LHCN-M2 (cell line): ENCODE measurements at regions not wholly inside any gene's neighbourhood (a gene's known extent, or its start where the extent isn't known, plus 50 kb on each side); places are given as distances from the start of the nearest gene placed in this dataset.

Experiments
- DNase-seq: peaks from one replicate; pipeline ENCODE4 v3.0.0-alpha.2; 2012; ENCODE audit warnings: low read depth

DNA sequence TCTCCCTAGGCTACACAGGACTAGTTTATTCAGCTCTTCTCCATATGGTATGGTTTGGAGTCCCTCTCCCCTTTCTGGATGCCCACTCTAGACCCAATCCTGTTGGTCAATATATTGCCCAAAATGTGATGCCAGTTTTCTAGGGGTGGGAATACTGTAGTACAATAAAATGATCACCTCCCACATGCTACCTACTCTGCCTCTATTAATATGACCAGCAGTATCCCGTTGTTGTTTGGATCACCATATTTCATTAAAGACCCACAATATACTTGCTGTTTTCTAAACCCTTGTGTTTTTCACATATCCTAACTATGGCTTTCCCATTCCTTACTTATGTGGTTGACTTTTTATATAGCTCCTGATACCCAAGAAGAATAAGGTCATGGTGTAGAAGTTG, 95.9 kb upstream of the IGSF21 start:
- DNase-seq: no peak

DNA sequence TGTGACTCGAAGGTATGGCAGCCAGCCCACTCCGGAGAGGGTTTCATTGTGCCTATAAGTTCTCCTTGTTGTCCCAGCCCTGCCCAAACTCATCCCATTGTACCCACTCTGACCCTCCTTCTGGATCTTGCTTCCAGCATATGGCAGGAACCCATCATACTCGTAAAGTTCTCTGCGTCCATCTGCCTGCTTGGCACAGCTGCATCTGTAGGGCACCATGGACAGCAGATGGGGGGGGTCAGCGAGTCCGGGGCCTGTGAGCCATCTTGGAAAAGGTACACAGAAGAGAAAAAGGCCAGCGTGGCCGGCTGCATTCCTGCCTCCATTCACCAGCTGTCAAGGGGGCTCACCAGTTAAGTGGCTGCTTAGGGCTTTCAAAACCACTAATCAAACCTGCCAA, 94.9 kb upstream of the IGSF21 start:
- no peak for DNase-seq

DNA sequence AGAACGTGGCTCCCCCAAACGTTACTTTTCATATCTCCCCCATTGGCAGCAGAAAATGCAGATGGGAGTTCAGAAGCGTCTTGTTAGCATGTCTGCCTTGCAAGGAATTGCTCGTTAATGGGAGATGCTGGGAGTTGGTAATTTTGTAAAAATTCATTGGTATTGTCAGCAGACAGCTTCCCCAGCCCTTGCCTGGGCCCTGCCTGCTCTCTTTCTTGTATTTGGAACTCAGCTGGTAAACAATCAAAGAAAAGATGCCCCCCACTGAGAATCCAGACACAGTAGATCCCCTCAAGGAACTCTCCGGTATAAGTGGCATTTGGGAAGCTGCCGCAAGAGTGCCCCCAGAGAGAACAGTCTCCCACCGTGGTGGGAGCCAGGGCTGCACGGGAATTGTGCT, 94.4 kb upstream of the IGSF21 start:
- no peak for DNase-seq

DNA sequence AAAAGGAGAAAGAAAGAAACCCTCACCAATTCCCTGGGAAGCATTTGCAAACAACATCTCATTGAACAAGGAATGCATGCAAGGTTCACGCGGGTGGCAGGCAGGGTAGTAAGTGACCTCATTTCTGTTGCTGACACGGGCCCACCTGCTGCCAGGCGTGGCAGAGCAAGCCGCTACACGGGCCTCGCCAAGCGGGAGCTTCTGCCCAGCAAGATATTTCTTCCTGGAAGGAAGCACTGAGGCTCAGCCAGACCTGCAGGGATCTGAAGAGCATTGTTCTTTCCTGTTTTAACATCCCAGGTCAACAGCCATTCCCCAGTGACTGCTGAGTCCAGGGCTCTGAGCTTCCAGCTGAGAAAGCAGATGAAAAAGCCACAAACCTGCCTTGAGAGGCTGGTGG, 91.9 kb upstream of the IGSF21 start:
- DNase-seq: no peak

DNA sequence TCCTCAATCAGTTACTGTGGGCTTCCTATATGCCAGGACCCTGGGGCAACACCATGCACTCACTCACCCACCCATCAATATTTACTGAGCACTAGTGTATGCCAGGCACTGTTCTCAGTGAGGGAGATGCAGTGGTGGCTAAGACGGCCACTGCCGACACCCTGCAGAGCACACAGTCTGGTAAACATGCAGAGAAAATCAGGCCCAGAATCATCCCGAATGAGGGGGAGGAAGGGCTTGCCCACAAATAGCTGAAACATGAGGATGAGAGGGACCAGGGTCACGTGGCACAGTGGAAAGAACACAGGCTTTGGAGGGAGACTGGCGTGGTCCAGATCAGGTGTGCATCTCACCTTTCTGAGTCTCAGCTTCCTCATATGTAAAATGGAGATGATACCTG, 89.2 kb upstream of the IGSF21 start:
- DNase-seq: no peak

DNA sequence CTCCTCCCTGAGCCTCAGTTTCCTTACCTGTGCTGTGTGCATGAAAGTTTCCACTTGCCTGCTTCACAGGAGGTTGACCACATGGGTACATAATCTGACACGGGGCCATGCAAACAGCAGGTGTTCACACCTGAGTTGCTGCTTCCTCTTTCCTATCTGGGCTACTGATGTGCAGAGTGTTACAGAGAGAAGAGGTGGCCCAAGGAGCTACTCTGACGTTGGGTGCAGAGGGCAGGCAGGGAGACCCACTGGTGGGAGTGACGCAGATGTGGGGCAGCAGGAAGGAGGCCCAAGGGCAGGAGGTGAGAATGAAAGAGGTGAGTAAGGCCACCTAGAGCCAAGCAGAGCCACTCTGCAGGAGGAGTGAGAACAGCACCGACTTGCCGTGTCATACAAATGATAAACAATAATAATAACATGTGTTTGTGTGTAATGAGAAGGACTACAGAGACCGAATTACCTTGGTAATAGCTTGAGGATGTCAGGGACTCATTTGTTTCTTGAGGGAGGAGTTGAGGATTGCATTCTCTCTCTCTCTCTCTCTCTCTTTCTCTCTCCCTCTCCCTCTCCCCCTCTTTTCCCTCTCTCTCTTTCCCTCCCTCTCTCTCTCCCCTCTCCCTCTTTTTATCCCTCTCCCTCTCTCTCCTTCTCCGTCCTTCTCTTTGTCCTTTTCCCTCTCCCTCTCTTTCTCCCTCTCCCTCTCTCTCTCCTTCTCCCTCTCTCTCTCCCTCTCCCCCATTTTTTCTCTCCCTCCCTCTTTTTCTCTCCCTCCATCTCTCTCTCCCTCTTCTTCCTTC, 87.4 kb upstream of the IGSF21 start:
- no peak for DNase-seq

DNA sequence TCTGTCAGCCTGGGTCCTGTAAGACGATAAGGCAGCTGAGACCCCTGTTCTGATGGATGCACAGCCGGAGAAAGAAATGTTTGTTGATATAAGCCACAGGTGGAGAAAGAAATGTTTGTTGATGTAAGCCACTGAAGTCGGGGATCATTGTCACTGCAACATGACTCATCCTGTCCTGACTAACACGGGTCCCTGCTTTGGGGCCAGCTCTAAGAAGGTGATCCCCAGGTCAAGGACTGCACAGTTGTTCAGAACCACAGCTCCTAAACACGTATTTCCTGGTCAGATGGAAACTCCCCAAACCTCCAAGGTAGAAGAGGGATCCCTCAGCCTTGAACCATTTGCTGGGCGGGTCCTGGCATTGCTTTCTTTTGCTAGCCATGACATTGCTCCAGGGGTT, 86.4 kb upstream of the IGSF21 start:
- no peak for DNase-seq

DNA sequence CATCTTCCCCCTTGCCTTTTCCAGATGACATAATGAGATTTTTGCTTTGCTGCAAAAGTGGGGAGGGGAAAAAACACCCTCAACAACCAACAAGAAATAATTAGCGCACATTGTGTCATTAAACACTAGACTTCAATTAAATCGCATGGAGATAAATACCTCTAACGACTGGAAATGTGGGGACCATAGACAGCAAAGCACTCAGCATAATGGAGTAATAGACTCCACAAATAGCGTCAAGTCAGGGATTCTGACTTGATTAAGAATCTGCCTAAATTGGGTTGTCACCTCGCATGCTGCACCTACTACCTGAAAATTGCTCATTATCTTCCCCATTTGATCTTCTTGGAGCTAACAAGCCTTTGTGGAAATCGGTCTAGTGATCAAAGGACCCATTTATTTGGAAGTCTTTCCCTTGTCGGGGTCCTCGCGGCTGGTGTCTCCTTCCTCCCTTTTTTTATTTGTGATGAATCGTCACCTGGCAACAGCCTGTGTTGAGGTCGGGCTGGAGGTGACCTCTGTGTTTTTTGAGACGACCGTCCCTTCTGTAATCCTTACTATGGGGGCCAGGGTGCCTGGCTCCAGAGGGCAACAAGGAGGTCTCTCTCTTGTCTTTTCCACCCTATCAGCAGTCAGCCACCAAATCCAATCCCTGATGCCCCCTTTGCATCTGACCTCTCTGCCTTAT, 75.3 kb upstream of the IGSF21 start:
- no peak for DNase-seq

DNA sequence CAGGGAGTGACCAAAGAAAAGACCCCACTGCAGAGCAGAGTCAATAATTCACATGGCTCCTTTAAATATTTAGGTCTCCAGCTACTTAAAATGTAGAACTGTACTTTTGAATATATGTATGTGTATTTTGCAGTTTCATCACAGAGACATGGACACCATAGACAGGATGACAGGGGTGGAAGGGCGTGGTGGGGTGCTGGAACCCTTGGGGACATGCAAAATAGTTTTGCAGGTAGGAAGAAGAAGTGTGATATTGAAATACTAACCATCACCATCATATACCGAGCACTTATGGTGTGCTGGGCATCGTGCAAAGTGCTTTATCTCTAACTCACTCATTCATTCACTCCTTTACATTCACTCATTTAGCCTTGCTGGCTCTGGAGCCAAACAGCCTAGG, 72.5 kb upstream of the IGSF21 start:
- DNase-seq: no peak

DNA sequence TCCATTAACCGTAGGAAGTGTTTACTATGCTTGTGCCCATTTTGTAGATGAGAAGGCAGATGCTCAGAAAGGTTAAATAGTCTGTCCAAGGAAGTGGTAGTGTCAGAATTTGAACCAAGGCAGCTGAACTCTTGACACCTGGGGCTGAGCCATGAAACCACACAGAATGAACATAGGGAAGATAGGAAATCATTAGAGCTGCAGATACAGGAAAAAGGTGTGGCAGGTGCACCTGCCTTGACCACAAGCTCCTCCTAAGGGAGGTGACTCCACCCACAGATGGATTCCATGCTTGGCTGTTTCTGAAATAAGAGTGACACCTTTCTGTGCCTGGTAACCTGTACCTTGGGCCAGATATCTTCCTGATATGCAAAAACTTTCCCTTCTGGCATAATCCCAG, 69.9 kb upstream of the IGSF21 start:
- no peak for DNase-seq

DNA sequence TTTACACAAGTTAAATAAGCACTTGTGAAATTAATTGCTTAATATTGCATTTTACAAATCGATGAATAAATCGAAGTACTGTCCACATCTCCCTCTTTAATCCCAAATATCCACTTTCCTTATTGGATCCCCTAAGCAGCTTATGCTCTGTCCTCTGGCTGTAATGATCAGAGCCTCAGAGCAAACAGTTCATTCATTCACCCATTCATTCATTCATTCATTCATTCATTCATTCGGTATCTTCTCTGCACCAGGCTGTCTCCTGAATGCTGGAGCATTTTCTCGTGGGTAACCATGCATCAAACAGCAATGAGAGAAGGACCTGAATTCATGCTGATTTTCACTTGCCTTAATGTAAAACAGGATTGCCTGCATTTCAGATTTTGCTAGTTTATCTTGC, 69.5 kb upstream of the IGSF21 start:
- DNase-seq: no peak

DNA sequence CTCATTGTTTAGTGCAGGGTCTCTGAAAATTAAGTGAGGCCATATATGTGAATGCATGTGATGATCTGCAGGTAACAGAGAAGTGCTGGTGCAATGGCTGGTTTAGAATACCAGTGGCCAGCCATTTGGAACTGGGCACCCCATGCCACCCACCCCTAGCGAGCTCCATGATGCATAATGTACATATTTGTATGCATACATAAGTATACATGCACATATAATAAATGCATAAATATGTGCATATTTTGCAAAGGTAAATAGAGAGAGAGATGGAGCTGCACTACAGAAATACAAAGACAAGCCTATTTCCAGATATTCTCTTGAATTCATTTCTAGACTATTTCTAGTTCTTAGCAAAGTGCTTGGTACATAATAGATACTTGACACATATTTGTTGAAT, 68.5 kb upstream of the IGSF21 start:
- DNase-seq: no peak

DNA sequence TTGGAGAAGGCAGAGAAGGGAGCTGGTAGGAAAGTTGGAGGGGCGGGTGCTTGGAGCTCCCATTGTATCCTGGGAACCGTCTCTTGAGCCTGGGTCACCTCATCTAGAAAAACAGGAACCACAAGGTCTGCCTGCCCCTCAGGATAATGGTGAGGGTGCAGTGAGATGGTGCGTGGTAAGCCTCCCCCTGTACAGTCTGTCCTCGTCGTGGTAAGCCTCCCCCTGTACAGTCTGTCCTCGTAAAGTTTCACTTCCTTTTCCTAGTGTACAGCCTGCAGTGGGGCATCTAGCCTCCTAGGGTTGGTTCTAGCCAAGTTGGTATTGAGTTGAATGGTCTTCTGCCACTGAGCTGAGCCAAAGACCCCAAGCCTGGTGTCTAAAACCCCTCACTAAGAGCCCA, 66.5 kb upstream of the IGSF21 start:
- no peak for DNase-seq

DNA sequence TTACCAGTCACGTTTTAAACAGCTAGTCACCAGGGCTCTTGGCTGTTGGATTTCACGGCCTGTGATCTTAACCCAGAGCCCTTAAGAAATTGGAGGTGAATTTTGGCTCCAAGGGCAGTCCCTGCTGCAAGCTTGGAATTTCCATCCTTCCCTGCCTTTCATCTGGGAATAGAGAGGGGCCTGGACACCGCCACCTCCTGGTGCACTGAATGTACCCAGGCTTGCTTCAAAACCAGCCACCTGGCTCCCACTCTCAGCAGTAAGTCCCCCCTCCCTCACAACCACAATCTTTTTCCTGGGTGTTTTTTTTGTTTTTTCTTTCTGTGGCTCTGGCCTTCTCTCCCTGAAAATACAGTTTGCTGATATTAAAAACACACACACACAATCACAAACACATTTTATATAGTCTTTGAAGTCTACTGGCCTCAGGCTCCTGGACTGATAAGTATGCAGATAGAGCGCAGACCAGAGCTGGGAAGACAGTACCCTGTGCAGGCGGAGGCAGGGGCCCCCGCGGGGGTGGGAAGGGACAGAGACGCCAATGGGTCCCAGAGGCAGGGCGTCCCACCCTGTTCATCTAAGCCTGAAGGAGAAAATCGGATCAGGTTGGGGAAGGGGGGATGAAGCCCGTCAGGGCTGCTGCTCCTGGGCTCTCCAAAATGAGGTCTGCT, 65.8 kb upstream of the IGSF21 start:
- no peak for DNase-seq

DNA sequence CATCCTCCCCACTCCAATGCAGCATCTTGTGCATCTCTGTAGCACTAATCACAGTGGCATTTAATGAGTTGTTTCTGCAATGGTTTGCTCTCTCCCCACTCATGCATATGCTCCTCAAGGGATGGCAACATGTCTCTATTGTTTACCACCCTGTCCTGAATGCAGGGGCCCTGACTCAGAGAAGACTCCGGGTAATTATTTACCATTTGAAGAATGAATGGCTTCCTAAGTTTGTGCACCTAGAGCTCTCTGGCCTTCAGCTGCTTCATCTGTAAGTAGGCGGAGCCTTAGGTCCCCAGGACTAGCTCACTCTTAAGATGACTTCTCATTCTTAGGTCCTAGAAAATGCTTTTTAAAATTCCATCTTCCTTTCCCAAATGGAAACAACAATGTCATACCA, 63.7 kb upstream of the IGSF21 start:
- DNase-seq: no peak

DNA sequence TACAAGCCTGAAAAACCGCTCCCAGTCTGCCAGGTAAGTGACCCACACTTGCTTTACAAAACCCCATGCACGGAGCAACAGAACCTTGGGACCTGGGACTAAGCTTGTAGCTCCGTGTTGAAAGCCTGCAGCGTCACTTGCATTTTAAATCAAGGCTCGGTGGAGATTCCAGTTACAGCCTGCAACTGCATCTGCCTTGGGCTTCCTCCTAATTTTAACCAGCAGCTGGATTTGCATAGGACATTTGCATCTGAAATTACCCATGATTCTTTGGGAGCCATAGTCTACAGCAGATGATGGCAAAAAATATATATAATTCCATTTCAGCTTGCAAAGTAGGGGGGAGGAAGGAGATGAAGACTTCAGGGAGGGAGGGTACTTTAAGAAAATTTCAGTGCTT, 62.4 kb upstream of the IGSF21 start:
- no peak for DNase-seq

DNA sequence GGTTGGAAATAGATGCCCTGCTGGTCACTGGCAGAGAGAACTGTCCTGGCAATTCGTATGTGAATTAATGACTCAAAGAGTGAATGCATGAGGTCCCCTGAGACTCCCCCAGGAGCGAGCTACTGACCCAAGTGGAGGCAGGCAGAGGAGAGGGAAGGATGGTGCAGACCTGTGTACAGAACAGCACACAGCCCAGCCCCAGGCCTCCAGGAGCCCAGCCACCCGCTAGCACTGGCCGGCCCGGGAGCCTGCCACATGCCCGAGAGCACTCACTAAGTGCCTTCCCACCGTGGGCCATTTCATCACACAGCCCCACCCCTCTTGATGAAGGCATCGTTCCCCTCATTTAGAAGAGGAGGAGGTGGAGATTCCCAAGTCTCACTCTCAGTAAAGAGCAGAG, 62.0 kb upstream of the IGSF21 start:
- DNase-seq: no peak

DNA sequence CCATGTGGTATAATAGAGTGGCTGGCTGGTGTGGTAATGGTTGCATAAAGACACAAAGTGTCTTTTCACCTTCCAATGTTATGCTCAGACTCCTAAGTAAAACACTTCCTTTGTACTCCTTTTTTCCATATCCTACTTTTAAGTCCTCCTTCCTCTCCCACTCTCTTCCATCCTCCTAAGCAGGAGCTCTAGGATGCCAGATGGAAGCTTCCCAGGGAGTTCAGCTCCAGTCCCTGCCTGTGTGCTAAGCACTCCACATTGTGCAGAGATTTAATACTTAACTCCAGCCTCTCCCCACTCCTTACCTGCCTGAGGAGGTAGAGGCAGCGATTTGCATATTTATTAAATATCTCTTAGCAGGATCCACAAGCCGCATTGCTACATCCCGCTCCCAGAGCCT, 60.5 kb upstream of the IGSF21 start:
- no peak for DNase-seq

DNA sequence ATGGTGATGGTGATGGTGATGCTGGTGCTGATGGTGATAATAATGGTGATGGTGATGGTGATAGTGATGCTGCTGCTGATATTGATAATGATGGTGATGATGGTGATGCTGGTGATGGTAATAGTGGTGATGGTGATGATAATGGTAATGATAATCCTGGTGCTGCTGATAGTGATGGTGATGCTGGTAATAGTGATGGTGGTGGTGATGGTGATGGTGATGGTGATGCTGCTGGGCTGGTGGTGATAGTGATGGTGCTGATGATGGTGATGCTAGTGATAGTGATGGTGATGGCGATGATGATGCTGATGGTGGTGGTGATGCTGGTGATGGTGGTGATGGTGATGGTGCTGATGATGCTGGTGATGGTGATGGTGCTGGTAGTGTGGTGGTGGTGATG, 58.4 kb upstream of the IGSF21 start:
- no peak for DNase-seq

DNA sequence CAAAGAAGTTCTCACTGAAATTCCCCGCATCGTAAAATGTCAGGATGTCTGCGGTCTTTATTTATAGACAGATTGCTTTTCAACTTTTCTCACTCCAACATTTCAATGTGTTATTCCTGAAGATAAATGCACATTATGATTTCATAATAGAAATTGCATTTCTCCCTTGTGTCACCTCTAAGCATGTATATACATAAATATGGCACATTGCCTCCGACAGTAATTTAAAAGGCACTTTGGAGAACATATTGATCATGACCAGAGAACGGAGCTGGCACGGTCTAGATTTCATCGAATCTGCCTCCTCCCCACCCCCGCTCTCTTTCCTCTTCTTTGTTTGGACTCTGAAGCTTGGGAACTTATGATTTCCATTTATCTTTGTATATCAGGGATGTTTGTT, 54.9 kb upstream of the IGSF21 start:
- no peak for DNase-seq

DNA sequence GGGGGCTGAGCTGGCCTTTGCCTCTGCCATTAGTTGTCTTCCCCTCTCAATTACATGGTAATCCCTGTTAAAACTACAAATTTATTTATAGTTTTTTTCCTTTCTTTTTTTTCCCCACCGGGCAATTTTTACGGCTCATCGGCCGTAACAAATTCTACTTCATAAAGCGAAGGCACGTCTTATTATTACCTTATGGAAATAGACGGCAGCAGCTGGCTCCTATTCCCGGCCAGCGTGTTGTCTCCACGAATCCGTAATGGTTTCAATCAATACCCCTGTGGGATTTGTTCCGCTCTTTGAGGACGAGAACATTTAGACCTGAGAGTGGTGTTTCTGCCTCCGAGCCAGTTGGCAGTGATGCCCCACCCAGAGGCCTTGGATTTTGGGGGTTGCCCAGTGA, 52.4 kb upstream of the IGSF21 start:
- no peak for DNase-seq

DNA sequence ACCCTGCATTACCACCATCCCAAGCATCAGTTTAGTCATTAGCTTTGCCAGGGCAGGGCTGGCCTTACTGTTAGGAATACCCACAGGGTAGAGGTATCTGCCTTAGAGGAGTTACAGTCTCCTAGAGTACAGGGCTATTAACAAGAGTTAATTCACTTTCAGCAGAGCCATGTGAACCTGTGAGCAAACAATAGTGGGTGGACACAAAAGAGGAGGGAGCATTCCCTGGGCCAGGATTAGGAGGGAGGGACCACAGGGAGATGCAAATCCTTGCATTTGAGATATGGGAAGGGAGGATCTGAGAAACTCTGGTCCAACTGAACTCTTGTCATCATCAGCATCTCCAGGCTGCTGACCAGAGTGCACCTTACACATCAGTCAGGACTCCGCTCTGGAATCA, 51.1 kb upstream of the IGSF21 start:
- DNase-seq: no peak

DNA sequence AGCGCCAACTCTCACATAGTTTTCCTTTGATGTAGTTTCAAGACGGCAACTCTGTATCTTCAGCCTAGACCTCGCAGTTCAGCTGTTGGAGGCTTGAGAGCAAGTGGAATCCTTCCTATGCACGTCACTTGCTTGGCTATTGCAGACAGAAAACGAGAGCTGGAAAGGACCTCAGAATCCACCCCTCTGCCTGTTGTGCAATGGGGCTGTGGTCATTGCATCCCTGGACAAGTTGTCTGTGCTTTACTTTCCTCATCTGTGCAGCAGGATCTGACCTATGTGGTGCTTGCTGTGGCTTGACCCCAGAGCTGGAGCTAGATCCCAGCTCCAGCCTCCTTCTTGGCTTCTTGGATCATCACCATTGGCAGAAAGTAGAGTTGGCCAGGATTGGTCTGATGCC, 50.0 kb upstream of the IGSF21 start:
- DNase-seq: no peak
